AG09319 (cell line): ENCODE measurements at regions not wholly inside any gene's neighbourhood (a gene's known extent, or its start where the extent isn't known, plus 50 kb on each side); places are given as distances from the start of the nearest gene placed in this dataset.

Source experiments
- DNase-seq: peaks from one replicate; pipeline ENCODE4 v3.0.0-alpha.2; 2010; ENCODE audit warnings: low read depth; ENCODE audit errors: extremely low read depth
- CTCF ChIP-seq: IDR thresholded peaks from 2 replicates; pipeline ENCODE4 v1.5.1; 2011; ENCODE audit warnings: low read depth, mild to moderate bottlenecking, inconsistent platforms, low read length, moderate library complexity

DNA sequence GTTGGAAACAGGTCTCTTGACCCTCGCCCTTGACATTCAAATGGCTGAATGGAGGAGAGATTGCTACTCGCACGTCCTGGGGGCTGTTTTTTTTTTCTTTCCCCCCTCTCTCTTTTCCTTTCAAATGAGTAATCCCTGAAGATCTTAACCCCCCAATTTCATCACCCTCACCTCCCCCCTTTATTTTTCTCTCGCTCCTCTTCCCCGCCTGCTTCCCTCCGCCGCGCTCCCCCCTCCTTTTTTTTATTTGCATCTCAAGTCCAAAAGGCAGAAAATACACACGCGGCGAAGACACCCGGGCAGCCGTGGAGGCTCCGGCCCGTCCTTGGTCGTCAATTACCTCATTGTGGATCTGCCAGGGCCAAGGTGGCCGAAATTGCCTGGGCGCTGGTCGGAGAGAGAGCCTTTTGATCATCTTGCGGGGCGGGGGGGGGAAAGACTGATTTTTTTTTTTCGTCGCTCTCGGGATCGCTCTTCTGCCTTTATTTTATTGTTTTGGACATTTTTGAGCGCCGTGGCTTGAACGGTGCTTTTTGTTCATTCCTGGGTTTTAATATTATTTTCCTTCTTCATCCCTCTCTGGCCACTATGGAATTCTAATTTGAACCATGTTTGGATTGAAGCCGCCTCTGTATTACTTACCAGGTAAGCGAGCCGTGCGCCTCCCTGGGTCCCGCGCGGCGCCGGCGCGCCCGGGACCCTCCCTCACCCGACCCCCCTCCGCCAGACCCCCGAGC, 57.2 kb upstream of the GSE1 start:
- DNase-seq = no peak
- no peak for TF ChIP-seq CTCF

- no peak for DNase-seq
- TF ChIP-seq CTCF = no peak
These were observed 56.6 kb upstream of the GSE1 start for GRCh38 chr16:85556456-85557082.

DNA sequence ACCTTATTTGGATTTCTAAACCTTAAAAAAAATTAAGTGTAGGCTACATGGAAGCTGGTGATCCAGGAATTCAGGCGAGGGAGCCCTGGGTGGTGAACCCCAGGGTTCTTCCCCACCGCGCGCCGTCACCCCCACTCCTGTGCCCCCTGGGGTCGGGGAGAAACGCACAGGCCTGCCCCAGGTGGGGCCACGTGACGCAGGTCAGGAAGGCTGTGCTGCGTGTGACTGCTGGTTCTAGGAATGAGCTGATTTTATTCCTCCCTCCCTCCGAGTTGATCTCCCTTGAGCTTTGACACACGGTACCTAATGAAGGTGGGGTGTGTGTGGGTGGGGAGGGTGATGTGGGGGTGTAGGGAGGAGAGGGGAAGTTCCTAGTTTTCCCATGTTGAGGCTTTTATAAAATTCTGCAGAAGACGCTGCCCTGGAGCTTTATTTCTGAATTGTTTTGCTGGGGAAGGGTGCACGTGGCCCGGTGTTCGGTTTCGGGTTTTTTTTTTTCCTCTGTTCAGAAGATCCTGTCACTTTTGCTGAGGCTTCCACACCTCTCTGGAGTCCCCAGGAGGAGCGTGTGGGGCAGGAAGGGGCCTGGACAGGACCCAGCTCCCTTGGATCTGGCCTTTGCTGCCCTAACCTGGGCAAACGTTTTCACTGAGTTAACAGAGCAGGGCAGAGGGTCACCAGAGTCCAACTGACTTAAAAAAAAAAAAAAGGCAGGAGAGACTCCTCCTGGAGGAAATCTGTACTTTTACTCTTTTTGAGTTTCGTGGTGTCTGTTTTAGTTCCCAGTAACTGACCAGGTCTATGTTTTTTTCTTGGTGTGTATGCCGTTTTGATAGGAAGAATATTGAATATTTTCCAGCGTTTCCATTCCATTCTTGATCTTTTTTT, 55.8 kb upstream of the GSE1 start:
- TF ChIP-seq CTCF = peak; percentile 19
- DNase-seq = no peak

- no peak for DNase-seq
- TF ChIP-seq CTCF = no peak; the same call in 1 of the 2 replicates
These were observed 55.0 kb upstream of the GSE1 start for GRCh38 chr16:85557971-85558657.

DNA sequence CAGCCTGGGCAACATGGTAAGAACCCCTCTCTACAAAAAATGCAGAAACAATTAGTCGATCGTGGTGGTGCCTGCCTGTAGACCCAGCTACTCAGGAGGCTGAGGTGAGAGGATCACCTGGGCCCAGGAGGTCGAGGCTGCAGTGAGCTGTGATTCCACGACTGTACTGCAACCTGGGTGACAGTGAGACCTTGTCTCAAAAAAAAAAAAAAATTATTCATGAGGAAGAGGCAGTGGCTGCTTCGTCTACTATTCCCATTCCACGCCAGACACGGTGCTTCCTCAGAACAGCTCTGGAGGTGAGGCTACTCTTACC, 52.2 kb upstream of the GSE1 start:
- TF ChIP-seq CTCF = no peak
- DNase-seq = no peak

GRCh38 chr16:85561248-85562092, 51.7 kb upstream of the GSE1 start:
- no peak for DNase-seq
- no peak for TF ChIP-seq CTCF
